ENCODE measurements at regions not wholly inside any gene's neighbourhood (a gene's known extent, or its start where the extent isn't known, plus 50 kb on each side); places are given as distances from the start of the nearest gene placed in this dataset.

DNA sequence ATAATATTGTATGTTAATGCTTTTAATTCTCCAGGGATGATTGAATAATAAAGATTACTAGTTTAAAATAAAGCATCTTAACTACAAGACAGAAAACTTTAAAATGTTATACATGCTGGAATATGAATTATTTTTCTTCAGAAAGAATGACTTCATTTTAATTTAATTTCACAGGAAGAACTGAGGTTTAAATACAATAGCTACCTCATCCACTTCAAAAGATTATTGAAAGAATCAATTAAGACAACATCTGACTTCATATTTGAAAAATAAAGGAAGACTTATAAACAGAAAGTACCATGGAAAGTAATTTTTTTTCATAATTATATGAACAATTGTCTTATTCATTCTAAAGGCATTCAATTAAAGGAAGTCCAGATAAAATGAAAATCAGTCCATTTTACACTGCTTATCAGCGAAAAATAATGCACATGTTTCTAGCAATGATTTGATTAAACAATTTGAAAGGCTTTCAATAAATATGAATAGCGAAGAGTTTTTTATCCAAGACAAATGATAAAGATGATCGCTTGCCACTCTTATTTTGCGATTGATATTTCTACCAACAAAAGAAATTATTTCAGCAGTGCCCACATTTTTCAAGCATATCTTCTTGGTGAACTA is 368.5 kb upstream of the OPRM1 start:
- Histone ChIP-seq H3K27ac (no peak overlapping the region), H3K4me1 (no peaks in the 10 kb centered on the region), H3K27me3 (no peaks in the 10 kb centered on the region), H3K9me3 (no peaks in the 10 kb centered on the region), H3K4me3 (no peak overlapping the region), H3K36me3 (no peaks in the 10 kb centered on the region)
- no peak for ATAC-seq
- DNase-seq, result no peak
- TF ChIP-seq, protein P1, sequence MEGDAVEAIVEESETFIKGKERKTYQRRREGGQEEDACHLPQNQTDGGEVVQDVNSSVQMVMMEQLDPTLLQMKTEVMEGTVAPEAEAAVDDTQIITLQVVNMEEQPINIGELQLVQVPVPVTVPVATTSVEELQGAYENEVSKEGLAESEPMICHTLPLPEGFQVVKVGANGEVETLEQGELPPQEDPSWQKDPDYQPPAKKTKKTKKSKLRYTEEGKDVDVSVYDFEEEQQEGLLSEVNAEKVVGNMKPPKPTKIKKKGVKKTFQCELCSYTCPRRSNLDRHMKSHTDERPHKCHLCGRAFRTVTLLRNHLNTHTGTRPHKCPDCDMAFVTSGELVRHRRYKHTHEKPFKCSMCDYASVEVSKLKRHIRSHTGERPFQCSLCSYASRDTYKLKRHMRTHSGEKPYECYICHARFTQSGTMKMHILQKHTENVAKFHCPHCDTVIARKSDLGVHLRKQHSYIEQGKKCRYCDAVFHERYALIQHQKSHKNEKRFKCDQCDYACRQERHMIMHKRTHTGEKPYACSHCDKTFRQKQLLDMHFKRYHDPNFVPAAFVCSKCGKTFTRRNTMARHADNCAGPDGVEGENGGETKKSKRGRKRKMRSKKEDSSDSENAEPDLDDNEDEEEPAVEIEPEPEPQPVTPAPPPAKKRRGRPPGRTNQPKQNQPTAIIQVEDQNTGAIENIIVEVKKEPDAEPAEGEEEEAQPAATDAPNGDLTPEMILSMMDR (IDR thresholded peaks at IDR 0.05), result no peak
- TF ChIP-seq POLR2A (IDR thresholded peaks at IDR 0.05), result no peak
- 67% methylated on average over 4 of the region's 4 CpGs for WGBS (ENCODE audit: insufficient coverage, low coverage, low lambda C conversion rate, missing lambda C conversion rate)
- intact Hi-C loops (cut with DNase I), result no loop called here

DNA sequence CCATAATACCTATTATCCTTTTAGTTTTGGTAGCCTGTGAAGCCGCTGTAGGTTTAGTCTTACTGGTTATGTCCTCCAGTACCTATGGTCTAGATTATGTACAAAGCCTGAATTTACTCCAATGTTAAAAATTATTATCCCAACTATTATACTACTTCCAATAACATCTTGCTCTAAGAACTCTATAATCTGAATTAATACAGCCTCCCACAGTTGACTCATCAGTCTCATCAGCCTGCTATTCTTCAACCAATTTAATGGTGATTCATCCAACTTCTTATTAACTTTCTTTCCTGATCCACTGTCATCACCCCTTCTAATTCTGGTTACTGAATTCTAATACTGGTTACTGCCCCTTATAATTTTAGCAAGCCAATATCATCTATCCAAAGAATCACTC is 370.3 kb upstream of the OPRM1 start:
- WGBS (ENCODE audit: insufficient coverage, low coverage, low lambda C conversion rate, missing lambda C conversion rate), result 87% methylated on average over 1 of the region's 1 CpG
- H3K27ac ChIP-seq, result no peak overlapping the region
- H3K27me3 ChIP-seq, result no peaks in the 10 kb centered on the region
- TF ChIP-seq POLR2A (IDR thresholded peaks at IDR 0.05), result no peak
- TF ChIP-seq, protein P1 (IDR thresholded peaks at IDR 0.05), result no peak
- no peaks in the 10 kb centered on the region for H3K36me3 ChIP-seq
- H3K9me3 ChIP-seq, result no peaks in the 10 kb centered on the region
- intact Hi-C loops (cut with DNase I), result no loop called here
- H3K4me1 ChIP-seq, result no peaks in the 10 kb centered on the region
- H3K4me3 ChIP-seq, result no peak overlapping the region
- DNase-seq, result no peak
- ATAC-seq, result no peak

DNA sequence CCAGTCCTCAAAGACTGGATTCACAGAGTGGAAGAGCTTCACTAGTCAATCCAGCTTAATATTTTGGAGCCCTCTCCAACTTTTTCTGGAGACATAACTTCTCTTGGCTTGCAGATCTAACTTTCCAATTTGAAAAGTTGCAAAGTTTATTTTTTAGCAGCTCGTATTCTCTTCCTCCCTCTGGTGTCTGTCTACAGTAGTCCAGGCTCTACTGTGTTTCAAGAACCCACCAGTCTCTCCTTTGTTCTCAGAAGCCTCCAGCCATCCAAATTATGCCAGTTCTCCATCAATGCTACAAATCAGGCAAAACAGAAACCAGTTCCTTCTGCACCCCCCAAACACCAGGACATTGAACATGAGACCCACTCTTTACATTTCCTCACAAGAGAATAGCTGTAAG is 376.1 kb upstream of the OPRM1 start:
- Histone ChIP-seq H3K4me3 (no peak overlapping the region), H3K9me3 (no peaks in the 10 kb centered on the region), H3K4me1 (no peaks in the 10 kb centered on the region), H3K36me3 (no peaks in the 10 kb centered on the region), H3K27me3 (no peaks in the 10 kb centered on the region), H3K27ac (no peak overlapping the region)
- DNase-seq (no peak), ATAC-seq (no peak)
- TF ChIP-seq, protein P1 (IDR thresholded peaks at IDR 0.05), result no peak
- TF ChIP-seq POLR2A (IDR thresholded peaks at IDR 0.05), result no peak
- 13% methylated on average over 1 of the region's 1 CpG for WGBS (ENCODE audit: insufficient coverage, low coverage, low lambda C conversion rate, missing lambda C conversion rate)
- intact Hi-C loops (cut with DNase I), result no loop called here

DNA sequence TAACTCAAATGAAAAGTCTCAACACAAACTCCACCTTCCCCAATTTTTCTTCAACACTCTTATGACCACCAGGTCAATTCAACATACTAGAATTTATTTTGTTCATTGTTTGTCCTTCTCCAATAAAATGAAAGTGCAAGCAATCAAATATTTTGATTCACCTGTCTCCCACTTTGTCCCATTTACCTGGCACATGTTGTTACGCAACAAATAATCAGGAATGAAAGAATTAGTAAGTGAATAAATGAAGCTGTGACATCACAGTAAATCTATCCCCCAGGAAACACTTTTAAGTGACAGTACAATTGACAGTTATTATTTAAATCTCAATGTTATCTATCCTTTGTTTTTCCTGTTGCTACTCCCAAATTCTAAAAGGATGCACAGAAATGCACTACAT is 393.7 kb upstream of the OPRM1 start:
- WGBS (ENCODE audit: insufficient coverage, low coverage, low lambda C conversion rate, missing lambda C conversion rate), result 75% methylated on average over 1 of the region's 1 CpG
- Histone ChIP-seq H3K27ac (no peak overlapping the region), H3K27me3 (no peaks in the 10 kb centered on the region), H3K9me3 (no peaks in the 10 kb centered on the region), H3K36me3 (no peaks in the 10 kb centered on the region), H3K4me3 (no peak overlapping the region), H3K4me1 (no peaks in the 10 kb centered on the region)
- TF ChIP-seq, protein P1 (IDR thresholded peaks at IDR 0.05), result no peak
- TF ChIP-seq POLR2A (IDR thresholded peaks at IDR 0.05), result no peak
- ATAC-seq (no peak), DNase-seq (no peak)
- intact Hi-C loops (cut with DNase I), result no loop called here

DNA sequence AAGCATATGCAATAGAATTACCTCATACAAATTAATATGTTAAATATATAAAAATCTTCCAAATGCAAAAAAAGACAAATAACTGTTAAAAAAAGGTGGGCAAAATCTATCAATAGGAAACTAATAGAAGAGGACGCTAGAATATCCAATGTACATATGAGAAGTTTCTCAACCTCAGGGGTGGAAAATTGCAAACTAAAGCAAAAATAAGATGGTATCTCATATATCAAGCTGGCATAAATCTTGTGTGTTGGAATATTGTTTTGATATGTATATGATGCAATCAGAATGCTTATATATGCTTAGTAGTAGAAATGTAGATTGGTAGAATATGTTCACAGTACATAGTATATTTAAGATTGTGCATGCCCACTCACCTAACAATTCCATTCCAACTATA is 395.0 kb upstream of the OPRM1 start:
- 79% methylated on average over 1 of the region's 1 CpG for WGBS (ENCODE audit: insufficient coverage, low coverage, low lambda C conversion rate, missing lambda C conversion rate)
- H3K4me3 ChIP-seq, result no peak overlapping the region
- H3K4me1 ChIP-seq, result no peaks in the 10 kb centered on the region
- ATAC-seq, result no peak
- H3K27me3 ChIP-seq, result no peaks in the 10 kb centered on the region
- H3K9me3 ChIP-seq, result no peaks in the 10 kb centered on the region
- intact Hi-C loops (cut with DNase I), result no loop called here
- no peak for DNase-seq
- no peak for TF ChIP-seq POLR2A (IDR thresholded peaks at IDR 0.05)
- TF ChIP-seq, protein P1 (IDR thresholded peaks at IDR 0.05), result no peak
- H3K36me3 ChIP-seq, result no peaks in the 10 kb centered on the region
- no peak overlapping the region for H3K27ac ChIP-seq

Measured in right lobe of liver (tissue), 6 donors.